GM12878 (cell line): ENCODE measurements at regions not wholly inside any gene's neighbourhood (a gene's known extent, or its start where the extent isn't known, plus 50 kb on each side); places are given as distances from the start of the nearest gene placed in this dataset.

Source experiments
- ATAC-seq: fragments of 200-7000 bp; cut with Tn5 transposase; 3 replicates; pipeline ENCODE4 v1.9.1; 2020; ENCODE audit warnings: mild to moderate bottlenecking, moderate library complexity
- BruUV-seq: library from RNA; stranded (reverse); fragments of 400-500 nt; replicated peaks from 2 replicates; lab custom pipeline; 2021; lab: Mats Ljungman, UMichigan
- CTCF ChIA-PET: fragments of 300-600 bp; sonication (Branson Sonifier 250); formaldehyde crosslinking; extraction: SDS; loops from one replicate; lab custom pipeline; 2021; ENCODE audit warnings: inconsistent platforms; lab: Yijun Ruan, JAX
- POLR2A ChIA-PET: fragments of 350-600 bp; formaldehyde crosslinking; extraction: SDS; loops from one replicate; lab custom pipeline; 2021; ENCODE audit warnings: inconsistent platforms; lab: Charles Lee
- RAD21 ChIA-PET: fragments of 300-600 bp; sonication (Branson Sonifier 250); formaldehyde crosslinking; loops from one replicate; lab custom pipeline; 2023; ENCODE audit warnings: antibody characterized with exemption; ENCODE audit not compliant: unreplicated experiment; lab: Charles Lee
- SMC1A ChIA-PET: fragments of 300-600 bp; sonication (Branson Sonifier 250); formaldehyde crosslinking; loops from one replicate; lab custom pipeline; 2023; ENCODE audit not compliant: unreplicated experiment, uncharacterized antibody; lab: Charles Lee
- DNase-seq: peaks from one replicate; pipeline ENCODE4 v3.0.0-alpha.2; 2011; ENCODE audit warnings: low read depth, low spot score
- FAIRE-seq: peaks from 3 replicates; lab custom pipeline; 2011; peaks lifted over from hg19 to GRCh38; lab: Jason Lieb, UNC
- H2AFZ ChIP-seq: 2 replicates; pipeline ENCODE4 v1.6.0; 2011; ENCODE audit warnings: low read depth, low read length, control low read depth; ENCODE audit not compliant: control insufficient read depth
- H3K27ac ChIP-seq: 2 replicates; pipeline ENCODE4 v1.5.1; 2011; ENCODE audit warnings: control low read depth; ENCODE audit not compliant: control insufficient read depth, insufficient read depth
- H3K27me3 ChIP-seq, 2 experiments: replicated peaks in 1 of 2; 2 replicates each; pipeline versions ENCODE4 v1.6.0 to v1.6.1; 2011; ENCODE audit warnings: low read length in 1 of 2; ENCODE audit not compliant: control insufficient read depth in 2 of 2, insufficient read depth in 2 of 2
- H3K36me3 ChIP-seq, 2 experiments: 2 replicates each; pipeline ENCODE4 v1.5.1; 2011; ENCODE audit warnings: low read length in 1 of 2; ENCODE audit not compliant: control insufficient read depth in 2 of 2, insufficient read depth in 2 of 2
- H3K4me1 ChIP-seq: 2 replicates; pipeline ENCODE4 v1.6.1; 2011; ENCODE audit warnings: mild to moderate bottlenecking, low read length, moderate library complexity, mixed read lengths; ENCODE audit not compliant: control insufficient read depth, insufficient read depth
- H3K4me2 ChIP-seq: 2 replicates; pipeline ENCODE4 v1.6.0; 2011; ENCODE audit warnings: control low read depth; ENCODE audit not compliant: control insufficient read depth, insufficient read depth
- H3K4me3 ChIP-seq: fragments of 200-600 bp; sonication (generic); 2 replicates; pipeline ENCODE4 v1.5.1; 2016
- H3K79me2 ChIP-seq: 2 replicates; pipeline ENCODE4 v1.6.0; 2011; ENCODE audit warnings: low read length; ENCODE audit not compliant: control insufficient read depth, insufficient read depth
- H3K9ac ChIP-seq: 2 replicates; pipeline ENCODE4 v1.8.0; 2011; ENCODE audit warnings: low read length, control low read depth, mixed read lengths; ENCODE audit not compliant: control insufficient read depth, insufficient read depth
- H3K9me3 ChIP-seq: replicated peaks from 3 replicates; pipeline ENCODE4 v1.5.1; 2011; ENCODE audit warnings: mild to moderate bottlenecking, low read length; ENCODE audit not compliant: control insufficient read depth, insufficient read depth
- H4K20me1 ChIP-seq: 2 replicates; pipeline ENCODE4 v1.6.0; 2011; ENCODE audit not compliant: control insufficient read depth, insufficient read depth
- BCL3 ChIP-seq: IDR thresholded peaks from 2 replicates; pipeline ENCODE4 v1.6.1; 2011; ENCODE audit warnings: borderline replicate concordance, low read depth, mild to moderate bottlenecking, moderate library complexity, low read length; ENCODE audit not compliant: insufficient read depth, poor library complexity, severe bottlenecking
- NFIC ChIP-seq: IDR thresholded peaks from 2 replicates; pipeline ENCODE4 v1.6.1; 2012; ENCODE audit warnings: low read depth, mild to moderate bottlenecking, inconsistent platforms, low read length, moderate library complexity
- STAT3 ChIP-seq: IDR thresholded peaks from 2 replicates; pipeline ENCODE4 v1.6.1; 2011; ENCODE audit warnings: low read depth, low read length, improper control_type of control experiment
- ZBTB11 ChIP-seq: fragments of 450-650 bp; formaldehyde crosslinking; IDR thresholded peaks from 2 replicates; pipeline ENCODE4 v1.5.0; 2022; ENCODE audit warnings: mild to moderate bottlenecking, missing genetic modification characterization
- WGBS: methylation state at CpG from one replicate; pipeline ENCODE4 v1.1.6; 2016; ENCODE audit warnings: low lambda C conversion rate; ENCODE audit not compliant: insufficient replicate concordance, insufficient coverage; ENCODE audit errors: missing lambda C conversion rate; 5-methylcytosine and 5-hydroxymethylcytosine counted together
- in situ Hi-C: fragments of 300-500 bp; cut with MboI; formaldehyde crosslinking; loops from 9 replicates; pipeline ENCODE4 v1.14.3; 2018; ENCODE audit warnings: mixed read lengths
- intact Hi-C: fragments of 100-400 bp; cut with micrococcal nuclease; formaldehyde crosslinking; loops from one replicate; pipeline ENCODE4 v1.14.2; 2022; ENCODE audit not compliant: unreplicated experiment

GRCh38 chr10:70960316-70960715 lies 72.0 kb upstream of the PCBD1 start:
- ChIA-PET POLR2A (no interaction called here), RAD21 (no interaction called here), SMC1A (no interaction called here), CTCF (no interaction called here)
- H3K4me1 ChIP-seq, result no peaks in the 10 kb centered on the region
- WGBS, result 22% methylated on average over 2 of the region's 2 CpGs
- intact Hi-C loops (no loop called here), in situ Hi-C loops (no loop called here)
- no peak overlapping the region for H3K9ac ChIP-seq
- no peaks in the 10 kb centered on the region for H3K36me3 ChIP-seq
- no peak for ATAC-seq
- no peaks in the 10 kb centered on the region for H4K20me1 ChIP-seq
- H3K9me3 ChIP-seq, result no peaks in the 10 kb centered on the region
- DNase-seq, result no peak
- peaks cover 0 to 1% of the 10 kb centered on the region in 2 experiments; a peak in 3 of 4 replicates for H3K27me3 ChIP-seq
- H3K27ac ChIP-seq, result no peak overlapping the region
- no peak overlapping the region for H2AFZ ChIP-seq
- no TSS peak for BruUV-seq
- TF ChIP-seq BCL3 (peak; percentile 53), NFIC (0 out of 2 replicates have a peak, but pooled peaks have one; percentile 16), ZBTB11 (CRISPR knock-in tag) (no peak), STAT3 (no peak)
- no peak overlapping the region for H3K4me3 ChIP-seq
- FAIRE-seq, result no peak
- H3K4me2 ChIP-seq, result no peak overlapping the region
- no peaks in the 10 kb centered on the region for H3K79me2 ChIP-seq
